Upper lobe of left lung (tissue), 6 donors: ENCODE measurements at regions not wholly inside any gene's neighbourhood (a gene's known extent, or its start where the extent isn't known, plus 50 kb on each side); places are given as distances from the start of the nearest gene placed in this dataset.

Experiments used
- ATAC-seq, 2 donors: fragments of 200-7000 bp; cut with Tn5 transposase; one replicate each; pipeline ENCODE4 v1.9.1; 2022; ENCODE audit warnings: mild to moderate bottlenecking in 2 of 2, moderate library complexity in 2 of 2; ENCODE audit not compliant: low FRiP score in 2 of 2
- DNase-seq, 2 donors: peaks; one replicate each; pipeline ENCODE4 v3.0.0-alpha.2; 2019 to 2020
- H3K27ac ChIP-seq, 4 donors: fragments of 200-600 bp; sonication (generic); one replicate each; pipeline ENCODE4 v1.5.1; 2016 to 2019
- H3K27me3 ChIP-seq, 4 donors: fragments of 200-600 bp; sonication (generic); one replicate each; pipeline ENCODE4 v1.5.1; 2017 to 2019
- H3K36me3 ChIP-seq, 4 donors: fragments of 200-600 bp; sonication (generic); one replicate each; pipeline ENCODE4 v1.5.1; 2016 to 2019
- H3K4me1 ChIP-seq, 4 donors: fragments of 200-600 bp; sonication (generic); one replicate each; pipeline ENCODE4 v1.5.1; 2018 to 2019
- H3K4me3 ChIP-seq, 4 donors: fragments of 200-600 bp; sonication (generic); one replicate each; pipeline ENCODE4 v1.5.1; 2017 to 2019; ENCODE audit warnings: mild to moderate bottlenecking in 2 of 4, moderate library complexity in 1 of 4
- H3K9me3 ChIP-seq, 4 donors: fragments of 200-600 bp; sonication (generic); one replicate each; pipeline ENCODE4 v1.5.1; 2018 to 2019
- EP300 ChIP-seq, 4 donors: sonication (generic); formaldehyde crosslinking; IDR thresholded peaks; one replicate each; pipeline ENCODE4 v1.5.1; 2017; ENCODE audit warnings: antibody characterized with exemption in 4 of 4, control low read depth in 2 of 4
- POLR2A ChIP-seq, 4 donors: fragments of 450-650 bp; IDR thresholded peaks; one replicate each; pipeline ENCODE4 v1.5.1; 2016 to 2017; ENCODE audit warnings: antibody characterized with exemption in 4 of 4, mild to moderate bottlenecking in 2 of 4
- POLR2AphosphoS5 ChIP-seq, 2 donors: sonication (generic); formaldehyde crosslinking; IDR thresholded peaks; one replicate each; pipeline ENCODE4 v1.5.1; 2017; ENCODE audit warnings: antibody characterized with exemption in 2 of 2
- WGBS, 2 donors: methylation state at CpG; one replicate each; pipeline ENCODE4 v1.1.5; 2017 to 2018; 5-methylcytosine and 5-hydroxymethylcytosine counted together
- TF ChIP-seq, protein P1 (sequence below), 6 experiments: fragments of 450-650 bp in 4 of 6; fragments of 200-600 bp in 2 of 6; sonication (generic) in 2 of 6; IDR thresholded peaks; one replicate each; pipeline ENCODE4 v1.5.1; 2016 to 2019; ENCODE audit warnings: antibody characterized with exemption in 6 of 6
- donor health status: DM: no; HTN: no; CAD: no; lungs with moderate emphysema.
- donor health status: DM: no; HTN: yes; CAD: no; lungs with severe emphysema.

DNA sequence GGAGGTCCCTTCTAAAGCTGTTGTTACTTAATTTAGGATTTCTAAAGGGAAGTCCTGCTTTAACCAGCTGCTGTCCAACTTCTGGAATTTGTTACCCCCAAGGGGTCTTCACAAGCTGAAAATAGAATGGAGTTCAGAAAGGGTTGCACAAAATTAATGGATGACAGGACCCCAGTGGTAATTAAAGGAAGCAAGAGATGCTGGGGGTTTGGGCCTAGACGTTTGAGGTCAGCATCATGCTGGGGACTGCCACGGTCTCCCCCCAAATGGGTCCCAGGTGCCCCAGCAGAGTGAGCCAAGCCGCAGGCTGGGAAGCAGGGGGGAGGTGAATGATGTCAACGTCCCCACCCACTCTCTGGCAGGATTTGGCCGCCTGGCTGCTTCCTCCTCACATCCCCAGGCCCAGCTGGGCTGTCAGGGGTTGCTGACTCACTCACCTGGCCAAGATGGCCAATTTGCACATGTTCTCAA, 97.5 kb upstream of the ARAP3 start:
- Histone ChIP-seq H3K27ac (no peak overlapping the region), H3K27me3 (no peaks in the 10 kb centered on the region), H3K4me1 (no peaks in the 10 kb centered on the region), H3K9me3 (no peaks in the 10 kb centered on the region), H3K4me3 (no peak overlapping the region), H3K36me3 (no peaks in the 10 kb centered on the region)
- peak in 1 of 2 donors; percentile 86 for ATAC-seq
- TF ChIP-seq POLR2A (IDR thresholded peaks at IDR 0.05) (no peak), EP300 (IDR thresholded peaks at IDR 0.05) (no peak), POLR2AphosphoS5 (IDR thresholded peaks at IDR 0.05) (no peak)
- TF ChIP-seq, protein P1, sequence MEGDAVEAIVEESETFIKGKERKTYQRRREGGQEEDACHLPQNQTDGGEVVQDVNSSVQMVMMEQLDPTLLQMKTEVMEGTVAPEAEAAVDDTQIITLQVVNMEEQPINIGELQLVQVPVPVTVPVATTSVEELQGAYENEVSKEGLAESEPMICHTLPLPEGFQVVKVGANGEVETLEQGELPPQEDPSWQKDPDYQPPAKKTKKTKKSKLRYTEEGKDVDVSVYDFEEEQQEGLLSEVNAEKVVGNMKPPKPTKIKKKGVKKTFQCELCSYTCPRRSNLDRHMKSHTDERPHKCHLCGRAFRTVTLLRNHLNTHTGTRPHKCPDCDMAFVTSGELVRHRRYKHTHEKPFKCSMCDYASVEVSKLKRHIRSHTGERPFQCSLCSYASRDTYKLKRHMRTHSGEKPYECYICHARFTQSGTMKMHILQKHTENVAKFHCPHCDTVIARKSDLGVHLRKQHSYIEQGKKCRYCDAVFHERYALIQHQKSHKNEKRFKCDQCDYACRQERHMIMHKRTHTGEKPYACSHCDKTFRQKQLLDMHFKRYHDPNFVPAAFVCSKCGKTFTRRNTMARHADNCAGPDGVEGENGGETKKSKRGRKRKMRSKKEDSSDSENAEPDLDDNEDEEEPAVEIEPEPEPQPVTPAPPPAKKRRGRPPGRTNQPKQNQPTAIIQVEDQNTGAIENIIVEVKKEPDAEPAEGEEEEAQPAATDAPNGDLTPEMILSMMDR (IDR thresholded peaks at IDR 0.05), result no peak
- DNase-seq, result no peak
- 36 to 41% methylated on average over 3 to 5 of the region's 5 CpGs for WGBS, 2 donors

DNA sequence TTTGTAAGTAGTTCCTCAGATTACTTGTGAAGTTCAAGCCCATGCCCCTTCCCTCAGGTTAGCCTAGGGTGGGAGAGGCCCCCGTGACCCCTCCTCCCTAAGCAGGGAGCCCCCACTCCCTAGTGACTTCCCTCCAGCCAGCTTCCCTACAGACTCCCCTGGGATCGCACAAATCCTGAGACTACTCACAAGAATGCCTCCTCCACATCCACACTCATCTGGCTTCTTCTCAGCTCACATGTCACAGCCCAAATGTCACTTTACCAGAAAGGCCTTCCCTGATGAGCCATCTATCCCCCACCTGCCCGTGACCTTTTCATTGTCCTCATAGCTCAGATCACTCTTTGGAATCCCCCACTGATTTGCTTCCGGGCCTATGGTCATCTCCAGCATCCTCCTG, 96.7 kb upstream of the ARAP3 start:
- H3K27ac ChIP-seq, result no peak overlapping the region
- 86 to 87% methylated on average over 4 of the region's 4 CpGs for WGBS, 2 donors
- ATAC-seq, result no peak
- H3K4me3 ChIP-seq, result no peak overlapping the region
- TF ChIP-seq EP300 (IDR thresholded peaks at IDR 0.05), result no peak
- TF ChIP-seq, protein P1 (IDR thresholded peaks at IDR 0.05), result no peak
- no peak for TF ChIP-seq POLR2AphosphoS5 (IDR thresholded peaks at IDR 0.05)
- TF ChIP-seq POLR2A (IDR thresholded peaks at IDR 0.05), result no peak
- no peak for DNase-seq
- no peaks in the 10 kb centered on the region for H3K4me1 ChIP-seq
- H3K36me3 ChIP-seq, result no peaks in the 10 kb centered on the region
- H3K9me3 ChIP-seq, result no peaks in the 10 kb centered on the region
- no peaks in the 10 kb centered on the region for H3K27me3 ChIP-seq

DNA sequence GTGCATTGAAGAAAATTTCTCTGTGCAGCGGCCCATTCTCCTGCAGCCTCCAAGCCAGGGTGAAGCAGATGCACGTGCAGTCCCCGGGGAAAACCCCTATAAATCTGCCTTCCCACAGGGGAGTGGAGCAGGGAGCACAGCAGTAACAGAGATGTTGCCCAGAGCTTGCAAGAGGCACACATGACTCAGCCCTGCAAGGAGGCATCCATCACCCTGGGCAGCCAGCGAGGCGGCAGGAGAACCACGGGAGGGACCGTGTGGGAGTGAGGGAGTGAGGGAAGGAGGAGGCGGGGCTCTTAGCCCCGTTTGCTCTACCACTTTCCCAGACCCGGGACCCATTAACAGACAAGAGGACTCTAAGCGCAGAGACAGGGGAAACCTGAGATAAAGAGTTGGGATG, 96.2 kb upstream of the ARAP3 start:
- no peak overlapping the region for H3K27ac ChIP-seq
- no peaks in the 10 kb centered on the region for H3K9me3 ChIP-seq
- no peaks in the 10 kb centered on the region for H3K27me3 ChIP-seq
- no peak for DNase-seq
- no peaks in the 10 kb centered on the region for H3K4me1 ChIP-seq
- H3K36me3 ChIP-seq, result no peaks in the 10 kb centered on the region
- WGBS, 2 donors, result 56 to 65% methylated on average over 10 to 11 of the region's 11 CpGs
- peak in 1 of 2 donors; percentile 12 for ATAC-seq
- H3K4me3 ChIP-seq, result no peak overlapping the region
- TF ChIP-seq POLR2AphosphoS5 (IDR thresholded peaks at IDR 0.05) (no peak), POLR2A (IDR thresholded peaks at IDR 0.05) (no peak), EP300 (IDR thresholded peaks at IDR 0.05) (no peak)
- TF ChIP-seq, protein P1 (IDR thresholded peaks at IDR 0.05), result no peak

DNA sequence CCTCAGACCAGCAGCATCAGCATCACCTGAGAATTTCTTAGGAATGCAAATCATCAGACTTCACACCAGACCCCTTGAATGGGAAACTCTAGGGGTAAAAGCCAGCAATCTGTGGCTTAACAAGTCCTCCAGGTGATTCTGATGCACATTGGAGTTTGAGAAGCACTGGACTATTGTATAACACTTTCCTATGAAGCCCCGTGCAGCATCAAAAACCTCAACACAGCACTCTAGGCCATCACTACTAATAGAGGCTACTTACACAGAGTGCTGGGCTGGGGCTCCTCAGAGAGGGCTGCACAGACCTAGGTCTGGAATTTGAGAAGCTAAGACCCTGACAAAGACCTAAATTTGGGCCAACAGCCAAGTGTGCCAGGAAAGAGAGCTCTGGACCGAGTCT, 95.7 kb upstream of the ARAP3 start:
- DNase-seq, result no peak
- ATAC-seq, result no peak
- Histone ChIP-seq H3K9me3 (no peaks in the 10 kb centered on the region), H3K27me3 (no peaks in the 10 kb centered on the region), H3K4me3 (no peak overlapping the region), H3K27ac (no peak overlapping the region), H3K36me3 (no peaks in the 10 kb centered on the region), H3K4me1 (no peaks in the 10 kb centered on the region)
- 65 to 100% methylated on average over 2 of the region's 2 CpGs for WGBS, 2 donors
- TF ChIP-seq EP300 (IDR thresholded peaks at IDR 0.05) (no peak), POLR2AphosphoS5 (IDR thresholded peaks at IDR 0.05) (no peak), POLR2A (IDR thresholded peaks at IDR 0.05) (no peak)
- TF ChIP-seq, protein P1 (IDR thresholded peaks at IDR 0.05), result no peak

DNA sequence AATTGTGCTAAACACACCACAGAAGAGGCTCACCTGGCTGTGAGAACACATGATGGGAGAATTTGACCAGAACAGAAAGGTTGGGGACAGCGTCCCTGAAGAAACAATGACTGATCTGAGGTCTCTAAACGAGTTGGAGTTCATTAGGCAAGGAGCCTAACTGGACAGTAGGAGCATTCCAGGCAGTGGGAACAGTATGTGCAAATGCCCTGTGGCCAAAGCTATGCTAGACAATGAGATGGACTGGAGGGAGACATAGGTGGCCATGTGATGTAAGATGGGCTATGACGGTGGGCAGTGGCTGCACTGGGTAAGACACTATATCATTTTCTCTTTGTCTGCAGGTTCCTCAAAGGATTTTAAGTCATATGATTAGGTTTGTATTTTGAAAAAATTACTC, 95.1 kb upstream of the ARAP3 start:
- 78 to 88% methylated on average over 3 of the region's 3 CpGs for WGBS, 2 donors
- DNase-seq (no peak), ATAC-seq (no peak)
- H3K27ac ChIP-seq, result no peak overlapping the region
- H3K4me3 ChIP-seq, result no peak overlapping the region
- H3K9me3 ChIP-seq, result no peaks in the 10 kb centered on the region
- no peaks in the 10 kb centered on the region for H3K4me1 ChIP-seq
- no peaks in the 10 kb centered on the region for H3K27me3 ChIP-seq
- no peaks in the 10 kb centered on the region for H3K36me3 ChIP-seq
- TF ChIP-seq, protein P1 (IDR thresholded peaks at IDR 0.05), result no peak
- no peak for TF ChIP-seq EP300 (IDR thresholded peaks at IDR 0.05)
- TF ChIP-seq POLR2AphosphoS5 (IDR thresholded peaks at IDR 0.05), result no peak
- no peak for TF ChIP-seq POLR2A (IDR thresholded peaks at IDR 0.05)
